Suppressor macrophage (primary cell): ENCODE measurements at regions not wholly inside any gene's neighbourhood (a gene's known extent, or its start where the extent isn't known, plus 50 kb on each side); places are given as distances from the start of the nearest gene placed in this dataset.
A peak's percentile ranks its signal among the peaks of the same experiment; 100 is the strongest.
"Not testable (repeated sequence)": the region's sequence is repeated elsewhere in the genome, so short reads cannot be mapped to it uniquely, and the experiment has no call there.

ENCODE experiments used
- DNase-seq, 4 experiments: peaks; one replicate each; pipeline ENCODE4 v3.0.0-alpha.2; 2020 to 2022

DNA sequence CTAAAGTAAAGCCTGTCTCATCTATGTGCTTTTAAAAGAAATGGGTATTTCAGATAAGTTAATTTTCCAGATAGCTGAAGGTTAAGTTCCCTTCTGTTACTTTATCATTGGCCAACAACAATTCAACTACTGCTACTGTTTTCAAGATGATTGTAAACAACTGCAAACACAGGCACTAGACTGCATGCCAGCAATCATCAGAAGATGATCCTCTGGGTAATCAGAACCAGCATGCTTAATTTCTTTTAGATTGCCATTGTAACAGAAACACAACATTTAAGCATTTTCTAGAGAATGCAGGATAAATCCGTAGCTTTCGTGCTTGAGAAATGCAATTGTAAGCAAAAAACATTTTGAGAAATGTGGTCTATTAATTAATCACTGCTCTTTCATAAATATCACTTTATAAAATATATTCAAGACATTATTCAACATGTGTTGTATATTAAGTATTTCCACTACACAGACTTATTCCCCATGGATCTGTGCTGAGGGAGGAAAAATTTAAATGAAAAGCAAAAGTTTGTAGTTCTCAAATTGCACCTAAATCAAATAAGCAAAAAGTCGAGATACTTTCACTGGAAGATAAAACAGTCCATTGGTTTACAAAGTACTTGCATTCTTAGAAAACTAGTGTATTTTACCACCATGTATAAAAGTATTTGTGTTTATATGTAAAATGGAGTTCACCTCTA is 133.7 kb downstream of the ATL2 start:
- no peak for DNase-seq

DNA sequence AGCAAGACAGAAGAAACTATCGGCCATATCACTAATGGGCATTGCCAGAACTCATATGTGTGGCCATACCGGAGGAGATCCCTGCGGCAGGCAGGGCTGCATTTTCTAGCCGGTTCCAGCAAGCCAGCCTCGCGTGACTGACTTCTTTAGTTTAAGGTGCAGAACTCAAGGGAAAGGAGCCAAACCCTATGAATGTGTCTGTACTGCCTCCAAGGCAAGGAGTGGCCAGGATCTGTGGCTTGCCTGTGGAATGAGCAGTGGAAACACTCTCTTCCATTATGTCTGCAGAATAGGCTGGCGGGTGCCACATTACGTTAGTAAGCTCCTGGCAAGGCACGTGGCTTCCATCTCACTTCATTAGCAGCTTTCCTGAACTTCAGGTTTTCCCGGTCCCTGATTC is 137.6 kb downstream of the ATL2 start:
- no peak for DNase-seq

DNA sequence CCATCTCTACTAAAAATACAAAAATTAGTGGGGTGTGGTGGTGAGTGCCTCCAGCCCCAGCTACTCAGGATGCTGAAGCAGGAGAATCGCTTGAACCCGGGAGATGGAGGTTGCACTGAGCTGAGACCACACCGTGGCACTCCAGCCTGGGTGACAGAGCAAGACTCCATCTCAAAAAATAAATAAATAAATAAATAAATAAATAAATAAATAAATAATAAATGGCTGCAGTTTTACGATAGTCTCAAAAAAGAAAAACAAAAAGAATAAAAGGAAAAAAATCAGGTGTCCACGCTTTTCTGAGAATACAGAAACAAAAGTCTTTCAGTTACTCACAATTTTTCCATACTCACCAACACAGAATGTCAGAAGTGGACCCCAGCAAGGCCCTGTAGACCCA is 138.4 kb downstream of the ATL2 start:
- not testable (repeated sequence) for DNase-seq

DNA sequence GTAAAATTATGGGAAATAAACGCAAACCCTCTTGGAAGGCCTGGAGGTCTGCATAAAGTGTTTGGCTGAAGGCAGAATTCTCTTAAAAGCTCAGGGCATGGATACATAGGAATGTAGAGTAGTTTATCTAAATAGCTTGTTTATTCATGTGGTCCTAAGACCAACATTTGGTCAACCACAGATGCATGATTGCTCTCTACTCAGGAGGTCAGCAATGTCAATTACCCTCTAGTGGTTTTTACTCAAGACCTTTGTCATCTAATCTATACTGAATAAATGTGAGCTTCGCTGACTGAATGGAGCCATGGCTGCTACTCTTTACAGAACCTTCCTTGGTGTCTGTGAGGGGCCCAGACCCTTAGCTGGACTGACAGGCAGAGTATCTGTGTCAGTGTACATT is 139.8 kb downstream of the ATL2 start:
- DNase-seq = no peak

DNA sequence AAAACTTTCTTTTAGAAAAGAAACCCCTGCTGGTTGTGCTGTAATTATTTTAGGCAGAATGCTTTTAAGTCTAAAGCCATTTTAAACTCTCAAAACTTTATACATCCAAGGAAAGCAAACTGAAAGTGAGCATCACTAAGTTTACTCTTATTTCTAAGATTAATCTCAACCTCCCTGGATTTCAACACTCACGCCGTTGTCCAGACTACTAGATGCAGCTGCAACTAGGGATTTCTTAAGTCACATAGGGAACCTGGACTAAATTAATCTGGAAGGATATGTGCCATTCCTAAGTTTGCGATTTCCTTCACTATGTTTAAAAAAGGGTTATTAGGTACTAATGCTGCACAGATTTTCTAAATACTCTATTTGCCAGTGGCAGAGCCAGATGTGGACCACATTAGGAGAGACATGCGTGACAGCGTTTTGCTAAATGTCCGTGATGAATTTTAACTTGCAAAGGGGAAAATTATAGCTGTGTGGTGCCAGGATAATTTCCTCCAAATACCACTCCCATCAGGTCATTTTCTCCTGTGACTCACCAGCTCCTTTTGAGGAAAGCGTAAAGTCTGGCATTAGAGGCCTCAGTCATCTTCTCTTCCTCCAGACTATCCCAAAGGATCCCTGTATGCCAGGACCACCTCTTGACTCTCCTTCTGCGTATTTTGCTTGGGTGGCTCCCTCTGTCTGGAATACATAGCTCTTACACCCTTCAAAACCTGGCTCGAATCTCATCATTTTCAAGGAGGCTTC is 143.7 kb downstream of the ATL2 start:
- DNase-seq = no peak

DNA sequence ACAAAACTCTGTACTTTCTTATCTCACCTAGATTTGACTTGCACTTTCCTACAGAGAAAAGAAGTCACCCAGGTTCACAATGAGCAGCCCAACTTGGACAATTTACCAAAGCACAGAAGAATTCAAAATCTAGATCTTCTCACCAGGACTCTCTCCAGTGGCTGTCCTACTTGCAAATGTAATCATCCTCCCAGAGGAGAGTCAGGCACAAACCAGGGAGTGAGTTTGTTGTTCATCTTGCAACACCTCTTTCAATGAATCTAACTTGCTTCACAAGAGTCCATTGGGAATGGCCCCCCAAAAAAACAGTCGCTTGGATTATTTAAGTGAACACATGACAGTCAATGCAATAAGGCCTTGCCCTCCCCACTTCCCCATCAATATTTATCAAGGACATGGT is 144.6 kb downstream of the ATL2 start:
- DNase-seq = no peak

DNA sequence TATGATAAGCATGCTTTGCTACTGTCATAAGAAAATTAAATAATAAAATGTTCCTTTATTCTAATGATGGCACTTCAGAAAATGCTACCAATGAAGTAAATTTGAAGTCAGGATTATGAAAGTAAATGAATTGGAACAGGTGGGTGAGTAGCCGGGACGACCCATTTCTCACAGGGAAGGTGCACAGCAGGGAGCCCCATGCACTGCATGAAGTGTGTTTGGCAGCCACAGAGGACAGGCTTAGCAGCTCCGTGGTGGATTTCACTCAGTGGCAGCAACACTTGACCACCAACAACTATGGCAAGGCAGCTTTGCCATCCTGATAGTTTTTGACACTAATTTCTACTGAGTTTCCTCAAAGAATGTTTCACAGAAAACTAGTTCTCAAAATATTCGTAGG is 146.3 kb downstream of the ATL2 start:
- DNase-seq = no peak

DNA sequence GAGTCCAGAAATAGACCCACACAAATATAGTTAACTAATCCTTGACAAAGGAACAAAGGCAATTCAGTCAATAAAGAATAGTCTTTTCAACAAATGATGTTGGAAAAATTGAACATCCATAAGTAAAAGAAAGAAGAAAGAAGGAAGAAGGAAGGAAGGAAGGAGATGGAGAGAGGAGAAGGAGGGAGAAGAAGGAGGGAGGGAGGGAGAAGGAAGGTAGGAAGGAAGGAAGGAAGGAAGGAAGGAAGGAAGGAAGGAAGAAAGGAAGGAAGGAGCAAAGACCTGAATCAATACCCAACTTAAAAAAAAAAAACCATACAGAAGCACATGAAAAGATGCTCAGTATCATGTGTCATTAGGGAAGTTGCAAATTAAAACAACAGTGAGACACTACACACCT is 148.3 kb downstream of the ATL2 start:
- no peak for DNase-seq

DNA sequence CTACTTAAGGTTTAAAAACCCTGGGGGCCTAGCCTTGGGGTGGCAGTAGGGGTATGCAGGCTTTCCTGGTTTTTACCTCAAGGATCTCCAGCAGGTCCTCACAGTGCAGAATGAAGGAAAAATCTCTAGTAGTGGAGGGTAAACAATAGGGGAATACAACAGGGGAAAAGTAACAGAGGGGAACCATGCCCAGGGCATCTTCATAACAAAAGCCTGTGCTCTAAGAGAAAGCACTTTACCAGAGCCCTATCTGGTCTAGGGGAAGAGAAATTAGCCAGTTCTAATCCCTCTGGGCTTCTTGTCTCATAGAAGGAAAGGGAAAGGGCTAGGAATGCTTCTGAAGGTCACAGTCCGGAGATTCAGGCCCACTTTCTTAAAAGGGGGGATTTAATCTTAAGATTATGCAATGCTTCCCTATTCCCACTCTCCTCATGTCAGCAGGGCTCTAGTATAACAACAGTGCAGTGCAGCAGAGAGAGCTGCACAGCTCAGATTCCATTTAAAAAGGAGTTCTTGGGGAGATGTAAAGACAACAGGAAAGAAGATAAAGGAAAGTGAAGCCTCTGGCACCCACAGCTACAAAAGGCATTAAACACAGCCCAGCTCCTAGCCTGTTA is 149.0 kb upstream of the CYP1B1 start:
- no peak for DNase-seq

DNA sequence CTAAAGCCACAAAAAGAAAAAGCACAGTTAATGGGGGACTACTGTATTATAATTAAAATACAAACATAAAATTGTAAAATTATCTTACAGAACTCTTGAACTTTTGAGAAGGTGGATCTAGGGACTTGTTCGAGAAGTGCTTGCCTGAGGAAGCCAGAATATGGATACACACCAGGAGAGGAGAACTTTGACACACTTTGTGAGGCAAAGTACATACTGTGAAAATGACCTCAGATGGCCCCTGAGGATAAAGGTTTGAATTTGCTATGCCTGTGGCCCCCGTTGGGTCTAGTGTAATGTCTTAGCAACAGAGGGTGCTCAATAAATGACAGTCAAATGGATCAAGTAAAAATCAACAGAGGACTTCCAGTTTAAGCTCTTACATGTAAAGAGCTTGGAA is 148.2 kb upstream of the CYP1B1 start:
- DNase-seq = no peak

DNA sequence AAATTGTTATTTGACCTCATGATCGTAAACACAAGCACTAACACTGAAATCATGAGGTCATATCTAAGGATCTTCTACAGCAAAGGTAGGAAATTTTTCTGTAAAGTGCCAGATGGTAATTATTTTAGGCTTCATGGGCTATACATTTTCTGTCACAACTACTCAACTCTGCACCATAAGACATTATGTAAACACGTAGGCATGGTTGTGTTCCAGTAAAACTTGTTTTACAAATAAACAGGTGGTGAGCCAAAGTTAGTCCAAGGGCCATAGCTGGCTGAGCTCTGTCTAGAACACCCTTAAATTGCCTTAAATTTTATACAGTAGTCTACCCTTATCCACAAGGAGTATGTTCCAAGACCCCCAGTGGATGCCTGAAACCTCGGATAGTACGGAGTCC is 147.3 kb upstream of the CYP1B1 start:
- DNase-seq = no peak

DNA sequence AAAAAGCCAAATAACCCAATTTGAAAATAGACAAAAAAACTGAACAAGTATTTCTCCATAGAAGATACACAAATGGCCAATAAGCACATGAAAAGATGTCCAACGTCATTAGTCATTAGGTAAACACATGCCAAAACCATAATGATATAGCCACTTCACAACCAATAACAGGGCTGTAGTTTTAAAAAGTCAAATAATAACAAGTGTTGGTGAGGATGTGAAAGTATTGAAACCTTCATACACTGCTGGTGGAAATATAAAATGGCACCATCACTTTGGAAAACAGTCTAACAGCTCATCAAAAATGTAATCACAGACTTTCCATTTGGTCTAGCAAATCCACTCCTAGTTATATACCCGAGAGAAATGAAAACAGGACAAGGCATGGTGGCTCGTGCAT is 144.2 kb upstream of the CYP1B1 start:
- no peak for DNase-seq

DNA sequence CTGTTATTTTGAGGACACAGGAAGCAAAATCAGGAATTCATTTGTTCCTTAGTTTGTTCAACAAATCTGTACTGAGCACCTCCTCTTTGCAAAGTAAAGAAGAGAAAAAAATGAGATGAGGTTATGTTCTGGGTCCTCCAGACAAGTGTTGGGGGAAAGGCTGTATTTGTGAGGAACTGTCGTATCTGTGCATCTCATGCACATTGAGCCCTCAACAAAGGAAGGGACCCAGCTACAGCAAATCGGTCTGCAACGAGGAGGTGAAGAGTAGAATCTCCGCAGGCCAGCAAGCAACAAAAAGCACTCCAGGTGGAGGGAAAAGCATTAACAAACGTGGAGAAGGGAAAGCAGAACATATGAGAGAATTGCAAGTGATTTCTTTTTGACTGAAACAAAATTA is 143.0 kb upstream of the CYP1B1 start:
- no peak for DNase-seq

DNA sequence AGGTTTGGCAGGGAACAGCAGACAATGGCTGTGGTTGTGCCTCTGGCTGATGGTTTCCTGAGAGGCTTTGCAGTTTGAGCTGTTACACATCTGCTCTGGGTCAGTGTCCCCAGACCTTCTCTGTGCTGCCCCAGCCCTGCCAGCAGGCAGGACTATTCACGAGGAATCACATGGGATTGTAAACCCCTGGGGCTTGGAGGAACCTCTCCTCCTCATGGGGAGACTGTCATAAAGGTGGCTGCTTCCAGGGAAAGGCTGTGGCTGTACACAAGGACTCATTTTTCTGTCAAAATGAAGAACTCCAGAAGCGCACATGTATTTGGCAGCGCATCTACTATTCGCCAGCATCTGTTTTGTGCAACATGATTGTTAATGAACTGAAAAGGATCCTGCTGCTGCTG is 142.6 kb upstream of the CYP1B1 start:
- DNase-seq = no peak

DNA sequence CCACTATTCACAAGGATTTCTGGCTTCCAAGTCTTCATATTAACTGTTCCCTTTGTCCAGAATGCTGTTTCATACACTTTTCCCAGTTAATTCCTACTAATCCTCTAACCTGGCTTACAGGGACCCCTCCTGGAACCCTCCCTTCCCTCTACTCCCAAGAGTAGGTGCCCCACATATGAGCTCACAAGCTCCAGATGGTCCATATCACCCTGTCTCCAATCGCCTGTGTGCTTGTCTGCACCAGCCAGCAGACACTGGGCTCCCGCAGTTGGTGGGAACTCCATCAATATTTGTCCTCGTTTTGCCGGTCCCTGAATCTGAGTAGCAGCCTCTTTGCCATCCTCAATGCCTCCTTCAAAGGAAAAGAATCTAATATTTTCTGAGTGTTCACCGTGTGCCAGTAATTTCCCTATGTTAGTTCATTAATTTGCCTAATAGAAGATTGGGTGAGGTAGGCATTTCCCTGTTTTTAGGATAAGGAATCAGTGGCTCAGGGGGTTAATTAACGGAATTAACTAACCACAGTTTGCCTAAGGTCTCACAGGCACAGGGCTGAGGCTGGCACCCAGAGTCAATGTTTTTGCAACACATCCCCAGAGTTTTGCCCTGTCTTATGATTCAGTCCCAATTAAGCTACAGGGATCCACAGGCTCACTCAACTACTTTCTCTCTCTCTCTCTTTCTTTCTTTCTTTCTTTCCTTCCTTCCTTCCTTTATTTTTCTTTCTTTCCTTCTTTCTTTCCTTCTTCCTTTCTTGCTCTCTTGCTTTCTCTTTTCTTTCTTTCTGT is 141.6 kb upstream of the CYP1B1 start:
- DNase-seq = no peak

DNA sequence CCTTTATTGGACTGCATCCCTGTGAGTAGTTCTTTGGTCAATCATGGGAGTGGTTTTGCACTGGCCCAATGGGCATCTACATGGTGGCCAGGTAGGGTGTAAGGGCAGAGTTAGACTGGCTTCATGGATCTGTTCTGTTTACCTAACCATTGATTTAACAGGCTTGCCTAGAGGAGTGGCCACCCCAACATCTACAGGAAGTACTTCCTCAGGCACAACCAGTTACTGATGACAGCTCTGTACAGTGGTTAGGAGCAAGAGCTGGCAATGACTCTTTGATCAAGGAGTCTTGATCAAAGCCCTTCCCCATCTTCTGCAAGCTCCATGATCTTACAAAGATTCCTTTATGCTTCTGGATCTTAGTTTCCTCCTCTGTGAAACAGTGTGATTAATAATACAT is 140.9 kb upstream of the CYP1B1 start:
- DNase-seq = no peak

DNA sequence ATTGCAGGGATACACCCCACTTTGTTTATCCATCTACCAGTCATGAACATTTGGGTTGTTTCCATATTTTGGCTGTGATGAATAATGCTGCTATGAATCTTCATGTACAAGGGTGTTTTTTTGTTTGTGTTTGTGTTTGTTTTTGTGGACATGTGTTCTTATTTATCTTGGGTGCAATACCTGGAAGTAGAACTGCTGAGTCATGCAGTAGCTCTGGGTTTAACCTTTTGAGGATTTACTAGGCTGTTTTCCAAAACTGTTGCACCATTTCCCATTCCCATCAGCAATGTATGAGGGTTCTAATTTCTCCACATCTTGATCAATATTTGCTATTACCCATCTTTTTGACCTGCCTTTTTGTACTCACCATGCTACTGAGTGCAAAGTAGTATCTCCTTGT is 140.0 kb upstream of the CYP1B1 start:
- DNase-seq = no peak

DNA sequence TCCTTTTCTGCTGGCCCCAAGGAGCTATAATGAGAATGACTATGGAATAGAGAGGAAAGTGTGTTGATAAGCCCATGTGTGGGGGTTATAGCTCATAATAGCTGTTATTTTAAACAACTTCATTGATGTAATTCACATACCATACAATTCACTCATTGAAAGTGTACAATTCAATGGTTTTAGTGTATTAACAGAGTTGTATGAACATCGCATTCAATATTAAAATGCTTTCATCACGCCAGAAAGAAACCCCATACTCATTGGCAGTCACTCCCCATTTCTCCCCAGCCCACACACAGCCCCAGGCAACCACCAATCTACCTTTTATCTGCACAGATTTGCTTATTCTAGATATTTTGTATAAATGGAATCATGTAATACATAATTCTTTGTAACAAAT is 139.6 kb upstream of the CYP1B1 start:
- no peak for DNase-seq

DNA sequence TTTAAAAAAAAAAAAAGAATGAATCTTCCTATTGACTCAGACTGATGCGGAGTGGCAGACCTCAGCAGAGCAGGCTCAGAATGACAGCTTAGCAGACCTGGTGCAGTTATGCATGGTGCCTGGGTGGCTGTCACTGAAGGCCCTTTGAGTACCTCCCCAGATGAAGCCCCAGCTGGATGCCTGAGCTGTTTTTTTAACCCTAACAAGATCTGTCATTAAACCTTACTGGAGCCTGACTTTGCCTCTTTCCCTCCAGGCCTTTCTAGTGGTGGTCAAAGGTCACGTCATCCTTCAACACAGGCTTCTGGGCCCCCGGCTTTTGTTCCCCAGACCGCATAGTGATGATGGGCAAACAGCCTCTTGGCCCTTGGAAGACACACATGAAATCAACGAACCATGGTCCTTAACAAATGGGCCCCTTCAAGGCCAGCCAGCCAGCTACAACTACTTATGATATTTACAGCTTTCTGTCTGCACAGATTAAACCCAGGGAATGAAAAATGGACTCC is 138.3 kb upstream of the CYP1B1 start:
- no peak for DNase-seq

DNA sequence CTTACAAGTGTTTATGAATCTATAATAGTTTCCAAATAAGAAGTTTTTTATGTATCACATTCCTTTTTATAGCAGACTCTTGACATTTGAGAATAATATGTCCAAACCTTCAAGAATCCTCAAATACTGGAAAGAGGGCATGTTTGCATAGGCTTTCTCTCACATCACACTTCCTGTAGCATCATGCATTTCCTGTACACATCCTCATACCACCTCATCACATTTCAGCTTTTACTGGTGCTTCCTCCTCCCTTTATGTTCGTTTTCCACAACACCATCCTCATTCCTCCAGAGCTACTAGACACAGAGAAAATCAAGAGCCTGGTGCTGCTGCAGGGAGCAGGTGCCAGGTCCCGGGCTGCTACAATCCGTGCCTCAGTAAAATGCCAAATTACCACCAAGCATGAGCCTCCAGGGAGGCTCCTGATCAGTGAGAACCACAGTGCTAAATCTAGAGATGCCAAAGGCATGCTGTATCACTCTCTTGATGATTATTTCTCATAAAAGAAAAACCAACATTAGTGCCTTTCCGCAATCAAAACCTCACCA is 137.7 kb upstream of the CYP1B1 start:
- DNase-seq = peak in 2 of 4 experiments; percentile 33 to 36

DNA sequence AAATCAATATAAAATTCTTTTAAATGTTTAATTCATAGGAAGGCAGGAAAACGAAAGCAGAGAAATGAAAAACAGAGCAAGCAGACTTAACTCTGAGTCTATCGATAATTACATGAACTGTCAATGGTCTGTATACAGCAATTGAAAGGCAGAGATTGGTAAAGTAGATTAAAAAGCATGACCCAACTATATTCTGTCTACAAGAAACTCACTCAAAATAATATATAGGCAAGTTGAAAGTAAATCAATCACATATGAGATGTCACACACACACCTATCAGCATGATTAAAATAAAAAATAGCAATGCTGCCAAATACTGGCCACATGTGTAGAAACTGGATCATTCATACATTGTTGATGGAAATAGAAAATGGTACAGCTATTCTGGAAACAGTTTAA is 136.4 kb upstream of the CYP1B1 start:
- no peak for DNase-seq

DNA sequence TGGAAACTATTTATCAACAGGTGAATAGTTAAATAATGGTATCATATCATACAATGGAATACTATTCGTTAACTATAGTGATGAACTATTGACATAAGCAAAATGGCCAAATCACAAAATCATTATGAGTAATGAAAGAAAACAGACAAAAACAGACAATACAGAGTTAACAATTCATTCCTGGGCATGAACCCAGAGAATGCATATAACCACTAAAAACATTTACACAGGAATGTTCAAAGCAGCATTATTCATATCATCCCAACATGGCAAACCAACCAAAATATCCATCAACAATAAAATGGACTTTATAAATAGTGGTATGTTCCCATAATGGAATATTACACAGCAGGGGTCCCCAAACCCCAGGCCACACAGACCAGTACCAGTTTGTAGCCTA is 131.2 kb upstream of the CYP1B1 start:
- no peak for DNase-seq

DNA sequence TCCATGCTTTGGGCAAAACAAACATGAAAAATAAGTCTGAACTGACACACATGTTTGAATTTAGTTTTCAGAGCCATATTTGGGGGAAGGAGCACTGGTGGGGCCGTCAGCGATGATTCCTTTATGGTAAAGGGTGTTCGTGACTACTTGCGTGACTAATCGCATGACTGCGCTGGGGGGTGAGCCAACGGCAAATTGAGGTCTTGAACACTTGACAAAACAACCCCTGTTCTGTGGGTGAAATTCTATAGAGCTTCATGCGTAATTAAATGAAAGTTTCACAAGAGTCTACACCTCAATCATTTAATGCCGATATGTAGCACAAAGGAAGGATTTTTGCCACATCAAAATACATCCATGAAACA is 127.5 kb upstream of the CYP1B1 start:
- DNase-seq = no peak
